BJ (cell line): ENCODE measurements at regions not wholly inside any gene's neighbourhood (a gene's known extent, or its start where the extent isn't known, plus 50 kb on each side); places are given as distances from the start of the nearest gene placed in this dataset.

Experiments
- CTCF ChIA-PET: fragments of 350-600 bp; formaldehyde crosslinking; extraction: SDS; loops from one replicate; lab custom pipeline; 2021; ENCODE audit warnings: antibody characterized with exemption, inconsistent platforms; lab: Yijun Ruan, JAX
- POLR2A ChIA-PET: fragments of 300-600 bp; sonication (Branson Sonifier 250); formaldehyde crosslinking; extraction: SDS; loops from one replicate; lab custom pipeline; 2021; ENCODE audit warnings: antibody characterized with exemption; lab: Charles Lee
- DNase-seq: peaks from one replicate; pipeline ENCODE4 v3.0.0-alpha.2; 2011; ENCODE audit warnings: low read depth
- H3K27me3 ChIP-seq: 2 replicates; pipeline ENCODE4 v1.6.0; 2011; ENCODE audit warnings: low read length; ENCODE audit not compliant: control insufficient read depth, insufficient read depth
- H3K36me3 ChIP-seq: 2 replicates; pipeline ENCODE4 v1.5.1; 2011; ENCODE audit warnings: low read length; ENCODE audit not compliant: control insufficient read depth, insufficient read depth
- H3K4me3 ChIP-seq: 2 replicates; pipeline ENCODE4 v1.5.1; 2011; ENCODE audit warnings: low read depth, mild to moderate bottlenecking, control low read depth, low read length
- CTCF ChIP-seq: IDR thresholded peaks from 2 replicates; pipeline ENCODE4 v1.5.1; 2011; ENCODE audit warnings: low read depth, mild to moderate bottlenecking, control low read depth, inconsistent platforms, low read length, moderate library complexity; ENCODE audit not compliant: insufficient read depth

GRCh38 chr4:188649635-188650034 is 510.4 kb downstream of the TRIML1 start:
- Histone ChIP-seq H3K36me3 (no peaks in the 10 kb centered on the region), H3K27me3 (no peaks in the 10 kb centered on the region), H3K4me3 (no peak overlapping the region)
- POLR2A ChIA-PET = no interaction called here
- TF ChIP-seq CTCF = no peak
- CTCF ChIA-PET = interaction anchor here (0.9 kb wide), 1 partner anchor 42 kb away, joined by 3 read pairs; no protein-coding TSS in a partner anchor
- DNase-seq = no peak

GRCh38 chr4:188650516-188650915 is 511.3 kb downstream of the TRIML1 start:
- H3K4me3 ChIP-seq = no peak overlapping the region
- H3K36me3 ChIP-seq = no peaks in the 10 kb centered on the region
- no peak for TF ChIP-seq CTCF
- CTCF ChIA-PET = interaction anchor here (0.9 kb wide), 1 partner anchor 43 kb away, joined by 3 read pairs; no protein-coding TSS in a partner anchor
- POLR2A ChIA-PET = no interaction called here
- DNase-seq = no peak
- H3K27me3 ChIP-seq = no peaks in the 10 kb centered on the region

- ChIA-PET CTCF (no interaction called here), POLR2A (no interaction called here)
- TF ChIP-seq CTCF = no peak
- no peaks in the 10 kb centered on the region for H3K27me3 ChIP-seq
- no peak overlapping the region for H3K4me3 ChIP-seq
- no peak for DNase-seq
- no peaks in the 10 kb centered on the region for H3K36me3 ChIP-seq
Measured at GRCh38 chr4:188657365-188657764, 518.1 kb downstream of the TRIML1 start.

- Histone ChIP-seq H3K36me3 (no peaks in the 10 kb centered on the region), H3K4me3 (no peak overlapping the region), H3K27me3 (no peaks in the 10 kb centered on the region)
- ChIA-PET POLR2A (no interaction called here), CTCF (no interaction called here)
- no peak for TF ChIP-seq CTCF
- no peak for DNase-seq
Measured at GRCh38 chr4:188658958-188659522, 519.8 kb downstream of the TRIML1 start.

GRCh38 chr4:188660796-188661195 is 521.6 kb downstream of the TRIML1 start:
- Histone ChIP-seq H3K36me3 (no peaks in the 10 kb centered on the region), H3K27me3 (no peaks in the 10 kb centered on the region), H3K4me3 (no peak overlapping the region)
- no peak for TF ChIP-seq CTCF
- ChIA-PET POLR2A (no interaction called here), CTCF (interaction anchor here (0.6 kb wide), 2 partner anchors 16 to 663 kb away, joined by 3 read pairs; no protein-coding TSS in a partner anchor)
- no peak for DNase-seq
